ENCODE measurements at regions not wholly inside any gene's neighbourhood (a gene's known extent, or its start where the extent isn't known, plus 50 kb on each side); places are given as distances from the start of the nearest gene placed in this dataset.

GRCh38 chr14:104385111-104385510 is 194.5 kb upstream of the C14orf180 start:
- no peak for TF ChIP-seq CTCF (IDR thresholded peaks at IDR 0.05)
- TF ChIP-seq POLR2A (IDR thresholded peaks at IDR 0.05), result no peak

Measured in adrenal gland (tissue), 5 donors.